Prostate gland (tissue), 2 donors: ENCODE measurements at regions not wholly inside any gene's neighbourhood (a gene's known extent, or its start where the extent isn't known, plus 50 kb on each side); places are given as distances from the start of the nearest gene placed in this dataset.

Source experiments
- CTCF ChIP-seq, 4 experiments: fragments of 200-600 bp in 2 of 4; fragments of 450-650 bp in 2 of 4; sonication (generic) in 2 of 4; IDR thresholded peaks; 1 replicate in 3 of 4; 2 replicates in 1 of 4; pipeline ENCODE4 v1.5.1; 2016 to 2019; ENCODE audit warnings: antibody characterized with exemption in 4 of 4, mild to moderate bottlenecking in 2 of 4, moderate library complexity in 2 of 4
- POLR2A ChIP-seq: fragments of 450-650 bp; IDR thresholded peaks from one replicate; pipeline ENCODE4 v1.6.1; 2016; ENCODE audit warnings: antibody characterized with exemption, mild to moderate bottlenecking
- POLR2AphosphoS5 ChIP-seq: sonication (generic); formaldehyde crosslinking; IDR thresholded peaks from one replicate; pipeline ENCODE4 v1.6.1; 2017; ENCODE audit warnings: antibody characterized with exemption

GRCh38 chr4:181685911-181686310, 557.3 kb upstream of the TENM3 start:
- TF ChIP-seq CTCF (IDR thresholded peaks at IDR 0.05) (no peak), POLR2A (no peak), POLR2AphosphoS5 (no peak)
